ENCODE measurements at regions not wholly inside any gene's neighbourhood (a gene's known extent, or its start where the extent isn't known, plus 50 kb on each side); places are given as distances from the start of the nearest gene placed in this dataset.
"Not testable (repeated sequence)": the region's sequence is repeated elsewhere in the genome, so short reads cannot be mapped to it uniquely, and the experiment has no call there.

- not testable (repeated sequence) for H3K36me3 ChIP-seq, H3K4me1 ChIP-seq, H3K4me3 ChIP-seq, ATAC-seq, H3K27me3 ChIP-seq, H3K9me3 ChIP-seq, H3K27ac ChIP-seq
- 88% methylated on average over 6 of the region's 6 CpGs; no CpG with 5 or more reads in 1 of the 2 donors for WGBS, 2 donors (ENCODE audit: low coverage in 1 of 2)
Observed at GRCh38 chr1:83423382-83423781, 575.5 kb downstream of the TTLL7 start.

- TF ChIP-seq EP300 (IDR thresholded peaks at IDR 0.05) (no peak), POLR2A (IDR thresholded peaks at IDR 0.05) (no peak), CTCF (IDR thresholded peaks at IDR 0.05) (no peak), POLR2AphosphoS5 (IDR thresholded peaks at IDR 0.05) (no peak)
- no peak overlapping the region for H3K27ac ChIP-seq
- no peaks in the 10 kb centered on the region for H3K9me3 ChIP-seq
- no peaks in the 10 kb centered on the region for H3K4me1 ChIP-seq
- WGBS, 2 donors (ENCODE audit: low coverage in 1 of 2) = 80 to 100% methylated on average over 1 of the region's 1 CpG
- no peak overlapping the region for H3K4me3 ChIP-seq
- no peak for ATAC-seq
- no peaks in the 10 kb centered on the region for H3K27me3 ChIP-seq
- no peaks in the 10 kb centered on the region for H3K36me3 ChIP-seq
Observed at GRCh38 chr1:83418558-83418957, 580.4 kb downstream of the TTLL7 start.

- WGBS, 2 donors (ENCODE audit: low coverage in 1 of 2) = 40 to 100% methylated on average over 1 of the region's 6 CpGs
- H3K9me3 ChIP-seq, ATAC-seq, H3K4me3 ChIP-seq, H3K27me3 ChIP-seq, H3K27ac ChIP-seq, H3K36me3 ChIP-seq, H3K4me1 ChIP-seq: not testable (repeated sequence)
Observed at GRCh38 chr1:83413839-83414107, 585.2 kb downstream of the TTLL7 start.

GRCh38 chr1:83410746-83411413, 588.1 kb downstream of the TTLL7 start:
- not testable (repeated sequence) for H3K27me3 ChIP-seq, H3K36me3 ChIP-seq, H3K9me3 ChIP-seq, H3K4me3 ChIP-seq, H3K27ac ChIP-seq, ATAC-seq, H3K4me1 ChIP-seq
- 43% methylated on average over 4 of the region's 6 CpGs; no CpG with 5 or more reads in 1 of the 2 donors for WGBS, 2 donors (ENCODE audit: low coverage in 1 of 2)

GRCh38 chr1:83406693-83407371, 592.1 kb downstream of the TTLL7 start:
- not testable (repeated sequence) for H3K27ac ChIP-seq, H3K4me3 ChIP-seq, H3K9me3 ChIP-seq, ATAC-seq, H3K36me3 ChIP-seq, H3K4me1 ChIP-seq, H3K27me3 ChIP-seq
- WGBS, 2 donors (ENCODE audit: low coverage in 1 of 2) = 77 to 94% methylated on average over 2 to 3 of the region's 7 CpGs

- WGBS, 2 donors (ENCODE audit: low coverage in 1 of 2) = 91 to 92% methylated on average over 1 of the region's 1 CpG
- not testable (repeated sequence) for ATAC-seq, H3K9me3 ChIP-seq, H3K27me3 ChIP-seq, H3K4me3 ChIP-seq, H3K36me3 ChIP-seq, H3K27ac ChIP-seq, H3K4me1 ChIP-seq
Observed at GRCh38 chr1:83405789-83406188, 593.1 kb downstream of the TTLL7 start.

- not testable (repeated sequence) for H3K9me3 ChIP-seq, H3K4me1 ChIP-seq, H3K4me3 ChIP-seq, H3K27ac ChIP-seq, ATAC-seq, H3K27me3 ChIP-seq, H3K36me3 ChIP-seq
- 90% methylated on average over 7 of the region's 7 CpGs; no CpG with 5 or more reads in 1 of the 2 donors for WGBS, 2 donors (ENCODE audit: low coverage in 1 of 2)
Observed at GRCh38 chr1:83403500-83403899, 595.4 kb downstream of the TTLL7 start.

- not testable (repeated sequence) for ATAC-seq
- no CpG with 5 or more reads among the region's 1 CpG for WGBS, 2 donors (ENCODE audit: low coverage in 1 of 2)
Observed at GRCh38 chr1:83401146-83401545, 597.8 kb downstream of the TTLL7 start.

GRCh38 chr1:83400173-83400572, 598.8 kb downstream of the TTLL7 start:
- ATAC-seq, H3K4me1 ChIP-seq, H3K27me3 ChIP-seq, H3K27ac ChIP-seq, H3K36me3 ChIP-seq, H3K4me3 ChIP-seq, H3K9me3 ChIP-seq: not testable (repeated sequence)

More at GRCh38 chr1:83401146-83401545, 597.8 kb downstream of the TTLL7 start:
- H3K4me1 ChIP-seq, H3K27me3 ChIP-seq, H3K36me3 ChIP-seq, H3K4me3 ChIP-seq, H3K27ac ChIP-seq, H3K9me3 ChIP-seq: not testable (repeated sequence)

- not testable (repeated sequence) for ATAC-seq
Observed at GRCh38 chr1:83398125-83398524, 600.8 kb downstream of the TTLL7 start.

GRCh38 chr1:83395130-83395529, 603.8 kb downstream of the TTLL7 start:
- 79 to 86% methylated on average over 4 to 5 of the region's 5 CpGs for WGBS, 2 donors (ENCODE audit: low coverage in 1 of 2)
- not testable (repeated sequence) for H3K27ac ChIP-seq, ATAC-seq, H3K36me3 ChIP-seq, H3K4me3 ChIP-seq, H3K9me3 ChIP-seq, H3K27me3 ChIP-seq, H3K4me1 ChIP-seq

More at GRCh38 chr1:83398125-83398524, 600.8 kb downstream of the TTLL7 start:
- not testable (repeated sequence) for H3K4me1 ChIP-seq, H3K27ac ChIP-seq, H3K36me3 ChIP-seq, H3K9me3 ChIP-seq, H3K27me3 ChIP-seq, H3K4me3 ChIP-seq

GRCh38 chr1:83386946-83387345, 612.0 kb downstream of the TTLL7 start:
- H3K9me3 ChIP-seq, H3K4me3 ChIP-seq, H3K36me3 ChIP-seq, H3K4me1 ChIP-seq, ATAC-seq, H3K27me3 ChIP-seq, H3K27ac ChIP-seq: not testable (repeated sequence)
- no CpG with 5 or more reads among the region's 1 CpG for WGBS, 2 donors (ENCODE audit: low coverage in 1 of 2)

GRCh38 chr1:83383107-83383506, 615.8 kb downstream of the TTLL7 start:
- H3K36me3 ChIP-seq, H3K9me3 ChIP-seq, ATAC-seq, H3K4me3 ChIP-seq, H3K4me1 ChIP-seq, H3K27ac ChIP-seq, H3K27me3 ChIP-seq: not testable (repeated sequence)
- WGBS, 2 donors (ENCODE audit: low coverage in 1 of 2) = no CpG with 5 or more reads among the region's 2 CpGs
